NB4 (cell line): ENCODE measurements at regions not wholly inside any gene's neighbourhood (a gene's known extent, or its start where the extent isn't known, plus 50 kb on each side); places are given as distances from the start of the nearest gene placed in this dataset.

Experiments
- DNase-seq: peaks from one replicate; pipeline ENCODE4 v3.0.0; 2010; ENCODE audit warnings: low read depth
- H3K4me3 ChIP-seq: one replicate; pipeline ENCODE4 v1.5.1; 2011; ENCODE audit warnings: mild to moderate bottlenecking, low read depth, low read length, moderate library complexity
- CTCF ChIP-seq: IDR thresholded peaks from one replicate; pipeline ENCODE4 v1.5.1; 2012; ENCODE audit warnings: low read depth, low read length
- MYC ChIP-seq: IDR thresholded peaks from 2 replicates; pipeline ENCODE4 v1.6.1; 2011; ENCODE audit warnings: low read depth, low read length
- POLR2A ChIP-seq: IDR thresholded peaks from 2 replicates; pipeline ENCODE4 v1.6.1; 2011; ENCODE audit warnings: mild to moderate bottlenecking; ENCODE audit not compliant: insufficient read length; ENCODE audit errors: extremely low read depth
- TF ChIP-seq, protein P1 (sequence below): IDR thresholded peaks from 2 replicates; pipeline ENCODE4 v1.6.1; 2011; ENCODE audit warnings: low read depth, low read length

DNA sequence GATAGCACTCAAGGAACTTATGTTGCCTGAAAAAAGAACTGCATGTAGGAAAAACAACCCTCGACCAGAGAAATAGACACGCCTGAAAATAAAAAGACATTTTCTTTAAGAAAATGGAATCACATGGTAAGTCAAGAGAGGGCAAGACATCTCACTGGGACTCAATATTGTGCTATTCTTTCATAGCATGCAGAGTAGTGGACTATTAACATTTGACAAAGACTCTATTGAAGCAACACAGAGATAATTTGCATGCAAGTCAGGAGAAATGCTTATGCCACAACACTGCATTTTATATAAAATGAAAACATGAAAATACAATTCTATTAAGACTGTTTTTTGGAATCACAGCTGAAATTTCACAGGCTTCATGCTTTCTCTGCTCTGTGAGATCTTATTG, 77.9 kb upstream of the RHOBTB1 start:
- TF ChIP-seq CTCF (no peak), MYC (no peak), POLR2A (no peak)
- TF ChIP-seq, protein P1, sequence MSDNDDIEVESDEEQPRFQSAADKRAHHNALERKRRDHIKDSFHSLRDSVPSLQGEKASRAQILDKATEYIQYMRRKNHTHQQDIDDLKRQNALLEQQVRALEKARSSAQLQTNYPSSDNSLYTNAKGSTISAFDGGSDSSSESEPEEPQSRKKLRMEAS: no peak
- no peak for DNase-seq
- no peak overlapping the region for H3K4me3 ChIP-seq

GRCh38 chr10:61020420-61021158, 76.6 kb upstream of the RHOBTB1 start:
- TF ChIP-seq, protein P1: no peak
- no peak for TF ChIP-seq CTCF
- TF ChIP-seq POLR2A: no peak
- no peak for TF ChIP-seq MYC
- DNase-seq: no peak
- H3K4me3 ChIP-seq: no peak overlapping the region

- TF ChIP-seq MYC (no peak), POLR2A (no peak), CTCF (no peak)
- TF ChIP-seq, protein P1: no peak
- DNase-seq: no peak
- H3K4me3 ChIP-seq: no peak overlapping the region
These were observed 74.2 kb upstream of the RHOBTB1 start for GRCh38 chr10:61018146-61018545.

DNA sequence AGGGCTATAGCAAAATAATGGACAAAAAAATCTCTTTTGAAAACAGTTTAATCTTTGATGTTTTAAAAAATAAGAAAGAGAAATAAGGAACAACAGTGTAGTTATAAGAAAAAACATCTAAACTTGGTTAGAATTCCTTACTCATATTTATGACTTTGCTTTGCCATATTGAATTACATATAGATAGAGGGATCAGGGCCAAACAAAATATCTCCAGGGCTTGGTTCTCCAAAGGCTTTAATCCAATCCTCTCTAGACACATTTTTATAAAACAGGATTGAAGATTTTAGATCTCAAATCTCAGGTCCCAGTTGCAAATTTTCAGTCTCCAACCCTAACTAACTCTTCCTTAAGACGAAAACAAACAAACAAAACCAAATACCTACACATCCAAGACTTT, 72.6 kb upstream of the RHOBTB1 start:
- no peak overlapping the region for H3K4me3 ChIP-seq
- DNase-seq: no peak
- TF ChIP-seq MYC (no peak), POLR2A (no peak), CTCF (no peak)
- TF ChIP-seq, protein P1: no peak

- TF ChIP-seq MYC (no peak), CTCF (no peak), POLR2A (no peak)
- TF ChIP-seq, protein P1: no peak
- no peak overlapping the region for H3K4me3 ChIP-seq
- DNase-seq: no peak
These were observed 72.0 kb upstream of the RHOBTB1 start for GRCh38 chr10:61016007-61016406.
